A673 (cell line): ENCODE measurements at regions not wholly inside any gene's neighbourhood (a gene's known extent, or its start where the extent isn't known, plus 50 kb on each side); places are given as distances from the start of the nearest gene placed in this dataset.

Experiments
- EZH2 ChIP-seq: fragments of 200-600 bp; sonication (generic); IDR thresholded peaks from 2 replicates; pipeline ENCODE4 v1.6.1; 2017; ENCODE audit warnings: borderline replicate concordance, low read depth, mild to moderate bottlenecking, mixed read lengths, antibody characterized with exemption, low read length; ENCODE audit not compliant: poor library complexity, severe bottlenecking
- TF ChIP-seq, protein P1 (sequence below): fragments of 300-800, 200-600 bp; sonication (generic); conservative IDR thresholded peaks from 2 replicates; pipeline ENCODE4 v1.5.1; 2017; ENCODE audit warnings: low read depth, mild to moderate bottlenecking, antibody characterized with exemption, low read length, moderate library complexity, mixed read lengths

DNA sequence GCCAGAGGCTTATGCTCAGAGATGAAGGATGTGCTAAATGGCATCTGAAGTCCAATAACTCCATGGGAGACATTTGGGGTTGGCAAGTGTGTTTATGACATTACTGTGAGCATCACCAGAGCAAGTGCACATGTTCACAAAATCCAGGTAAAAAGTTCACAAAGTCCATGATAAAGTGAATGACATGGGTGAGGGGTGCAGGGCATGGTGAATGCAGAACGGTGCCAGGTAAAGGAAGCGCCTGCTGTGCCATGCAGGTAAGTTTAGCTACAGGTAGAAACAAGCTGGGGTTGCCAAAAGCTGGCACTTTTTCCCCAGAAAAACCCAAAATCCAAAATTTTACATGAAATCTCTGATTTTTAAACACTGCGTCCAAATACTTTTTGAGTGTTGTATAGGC, 268.2 kb downstream of the ABHD5 start:
- no peak for TF ChIP-seq EZH2
- TF ChIP-seq, protein P1, sequence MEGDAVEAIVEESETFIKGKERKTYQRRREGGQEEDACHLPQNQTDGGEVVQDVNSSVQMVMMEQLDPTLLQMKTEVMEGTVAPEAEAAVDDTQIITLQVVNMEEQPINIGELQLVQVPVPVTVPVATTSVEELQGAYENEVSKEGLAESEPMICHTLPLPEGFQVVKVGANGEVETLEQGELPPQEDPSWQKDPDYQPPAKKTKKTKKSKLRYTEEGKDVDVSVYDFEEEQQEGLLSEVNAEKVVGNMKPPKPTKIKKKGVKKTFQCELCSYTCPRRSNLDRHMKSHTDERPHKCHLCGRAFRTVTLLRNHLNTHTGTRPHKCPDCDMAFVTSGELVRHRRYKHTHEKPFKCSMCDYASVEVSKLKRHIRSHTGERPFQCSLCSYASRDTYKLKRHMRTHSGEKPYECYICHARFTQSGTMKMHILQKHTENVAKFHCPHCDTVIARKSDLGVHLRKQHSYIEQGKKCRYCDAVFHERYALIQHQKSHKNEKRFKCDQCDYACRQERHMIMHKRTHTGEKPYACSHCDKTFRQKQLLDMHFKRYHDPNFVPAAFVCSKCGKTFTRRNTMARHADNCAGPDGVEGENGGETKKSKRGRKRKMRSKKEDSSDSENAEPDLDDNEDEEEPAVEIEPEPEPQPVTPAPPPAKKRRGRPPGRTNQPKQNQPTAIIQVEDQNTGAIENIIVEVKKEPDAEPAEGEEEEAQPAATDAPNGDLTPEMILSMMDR = no peak
